ENCODE measurements at regions not wholly inside any gene's neighbourhood (a gene's known extent, or its start where the extent isn't known, plus 50 kb on each side); places are given as distances from the start of the nearest gene placed in this dataset.

GRCh38 chr6:130716466-130716865 is 110.7 kb upstream of the SMLR1 start:
- no peaks in the 10 kb centered on the region for H4K20me1 ChIP-seq (ENCODE audit: low read depth)
- TF ChIP-seq EZH2phosphoT487 (IDR thresholded peaks at IDR 0.05) (no peak), EZH2 (IDR thresholded peaks at IDR 0.05) (no peak)
- TF ChIP-seq, protein P1, sequence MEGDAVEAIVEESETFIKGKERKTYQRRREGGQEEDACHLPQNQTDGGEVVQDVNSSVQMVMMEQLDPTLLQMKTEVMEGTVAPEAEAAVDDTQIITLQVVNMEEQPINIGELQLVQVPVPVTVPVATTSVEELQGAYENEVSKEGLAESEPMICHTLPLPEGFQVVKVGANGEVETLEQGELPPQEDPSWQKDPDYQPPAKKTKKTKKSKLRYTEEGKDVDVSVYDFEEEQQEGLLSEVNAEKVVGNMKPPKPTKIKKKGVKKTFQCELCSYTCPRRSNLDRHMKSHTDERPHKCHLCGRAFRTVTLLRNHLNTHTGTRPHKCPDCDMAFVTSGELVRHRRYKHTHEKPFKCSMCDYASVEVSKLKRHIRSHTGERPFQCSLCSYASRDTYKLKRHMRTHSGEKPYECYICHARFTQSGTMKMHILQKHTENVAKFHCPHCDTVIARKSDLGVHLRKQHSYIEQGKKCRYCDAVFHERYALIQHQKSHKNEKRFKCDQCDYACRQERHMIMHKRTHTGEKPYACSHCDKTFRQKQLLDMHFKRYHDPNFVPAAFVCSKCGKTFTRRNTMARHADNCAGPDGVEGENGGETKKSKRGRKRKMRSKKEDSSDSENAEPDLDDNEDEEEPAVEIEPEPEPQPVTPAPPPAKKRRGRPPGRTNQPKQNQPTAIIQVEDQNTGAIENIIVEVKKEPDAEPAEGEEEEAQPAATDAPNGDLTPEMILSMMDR (IDR thresholded peaks at IDR 0.05) = no peak
- H3K36me3 ChIP-seq = no peaks in the 10 kb centered on the region
- Mint-ChIP-seq H3K27me3 (ENCODE audit: insufficient read depth, low read depth) (peaks cover 4% of the 10 kb centered on the region), H3K36me3 (no peaks in the 10 kb centered on the region), H3K9me3 (peaks cover 12% of the 10 kb centered on the region), H3K27ac (no peak overlapping the region), H3K4me3 (no peak overlapping the region), H3K4me1 (peaks cover 55% of the 10 kb centered on the region)
- no peak overlapping the region for H3K9ac ChIP-seq
- H3K9me3 ChIP-seq (ENCODE audit: low read depth) = no peaks in the 10 kb centered on the region
- peaks cover 38% of the 10 kb centered on the region for H3K4me1 ChIP-seq
- H2AFZ ChIP-seq (replicated peaks) = no peak overlapping the region
- DNase-seq (ENCODE audit: low spot score) = no peak
- peak overlapping the region; percentile 26 for H3K4me2 ChIP-seq
- H3K27me3 ChIP-seq = no peaks in the 10 kb centered on the region
- no peak overlapping the region for H3K27ac ChIP-seq
- H3F3A ChIP-seq (ENCODE audit: low read depth) = no peaks in the 10 kb centered on the region
- no peaks in the 10 kb centered on the region for H3K79me2 ChIP-seq (ENCODE audit: low read depth)
- H3K4me3 ChIP-seq = no peak overlapping the region

GRCh38 chr6:130717657-130718056 is 109.5 kb upstream of the SMLR1 start:
- Histone ChIP-seq H3K4me2 (no peak overlapping the region), H3K4me1 (peaks cover 32% of the 10 kb centered on the region), H3K36me3 (no peaks in the 10 kb centered on the region), H3F3A (ENCODE audit: low read depth) (no peaks in the 10 kb centered on the region), H2AFZ (replicated peaks) (no peak overlapping the region), H3K27me3 (no peaks in the 10 kb centered on the region), H3K4me3 (no peak overlapping the region), H3K9me3 (ENCODE audit: low read depth) (no peaks in the 10 kb centered on the region), H4K20me1 (ENCODE audit: low read depth) (no peaks in the 10 kb centered on the region), H3K9ac (no peak overlapping the region), H3K79me2 (ENCODE audit: low read depth) (no peaks in the 10 kb centered on the region), H3K27ac (no peak overlapping the region)
- Mint-ChIP-seq H3K4me3 (no peak overlapping the region), H3K4me1 (peaks cover 47% of the 10 kb centered on the region), H3K36me3 (no peaks in the 10 kb centered on the region), H3K27me3 (ENCODE audit: insufficient read depth, low read depth) (peaks cover 4% of the 10 kb centered on the region), H3K27ac (no peak overlapping the region), H3K9me3 (peaks cover 12% of the 10 kb centered on the region)
- DNase-seq (ENCODE audit: low spot score) = no peak
- TF ChIP-seq EZH2 (IDR thresholded peaks at IDR 0.05) (no peak), EZH2phosphoT487 (IDR thresholded peaks at IDR 0.05) (no peak)
- TF ChIP-seq, protein P1 (IDR thresholded peaks at IDR 0.05) = no peak

DNA sequence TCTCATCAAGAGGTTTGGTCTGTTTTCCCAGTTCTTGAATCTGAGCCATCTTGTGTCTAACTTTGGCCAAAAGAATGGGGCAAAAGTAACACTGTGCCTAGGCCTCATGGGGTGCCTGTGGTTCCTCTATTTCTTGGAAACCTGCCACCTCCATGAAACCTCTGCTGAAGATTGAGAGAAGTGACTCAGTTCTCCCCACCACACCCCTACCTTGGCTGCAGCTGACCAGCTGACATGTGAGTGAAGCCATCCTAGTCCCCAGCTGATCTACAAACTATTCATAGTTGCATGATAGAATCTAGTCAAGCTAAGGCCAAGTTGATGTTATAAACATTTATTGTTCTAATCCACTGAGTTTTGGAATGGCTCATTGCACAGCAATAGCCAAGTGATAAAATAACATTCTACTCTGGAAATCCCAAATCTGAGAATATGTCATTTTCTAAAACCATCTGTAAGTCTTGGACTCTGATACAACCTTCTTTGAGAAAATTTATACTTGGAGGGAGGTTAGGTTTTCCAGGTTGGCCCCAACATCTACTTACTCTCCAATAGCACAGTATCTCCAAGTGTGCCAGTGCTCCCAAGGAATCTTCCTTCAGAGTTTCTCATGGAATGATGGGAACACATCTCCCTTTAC is 107.0 kb upstream of the SMLR1 start:
- no peak for TF ChIP-seq EZH2phosphoT487 (IDR thresholded peaks at IDR 0.05)
- Histone ChIP-seq H3K4me2 (no peak overlapping the region), H3K27me3 (no peaks in the 10 kb centered on the region), H3K4me3 (no peak overlapping the region), H3K9ac (no peak overlapping the region), H3K27ac (no peak overlapping the region), H3K79me2 (ENCODE audit: low read depth) (no peaks in the 10 kb centered on the region), H2AFZ (replicated peaks) (no peak overlapping the region), H3K9me3 (ENCODE audit: low read depth) (no peaks in the 10 kb centered on the region), H3F3A (ENCODE audit: low read depth) (no peaks in the 10 kb centered on the region), H4K20me1 (ENCODE audit: low read depth) (no peaks in the 10 kb centered on the region), H3K36me3 (no peaks in the 10 kb centered on the region), H3K4me1 (peaks cover 18% of the 10 kb centered on the region)
- peaks cover 4% of the 10 kb centered on the region for H3K27me3 Mint-ChIP-seq (ENCODE audit: insufficient read depth, low read depth)
- H3K27ac Mint-ChIP-seq = peak overlapping the region; percentile 26
- peaks cover 22% of the 10 kb centered on the region for H3K4me1 Mint-ChIP-seq
- no peak overlapping the region for H3K4me3 Mint-ChIP-seq
- DNase-seq (ENCODE audit: low spot score) = no peak
- peaks cover 12% of the 10 kb centered on the region for H3K9me3 Mint-ChIP-seq
- H3K36me3 Mint-ChIP-seq = no peaks in the 10 kb centered on the region

GRCh38 chr6:130724089-130724488 is 103.1 kb upstream of the SMLR1 start:
- Mint-ChIP-seq H3K27me3 (ENCODE audit: insufficient read depth, low read depth) (peaks cover 2% of the 10 kb centered on the region), H3K36me3 (no peaks in the 10 kb centered on the region), H3K27ac (peak overlapping the region; percentile 25), H3K4me1 (no peaks in the 10 kb centered on the region), H3K9me3 (peaks cover 21% of the 10 kb centered on the region), H3K4me3 (no peak overlapping the region)
- no peak overlapping the region for H3K4me2 ChIP-seq
- H4K20me1 ChIP-seq (ENCODE audit: low read depth) = no peaks in the 10 kb centered on the region
- no peak for DNase-seq (ENCODE audit: low spot score)
- H3K27me3 ChIP-seq = no peaks in the 10 kb centered on the region
- no peaks in the 10 kb centered on the region for H3K36me3 ChIP-seq
- H3K79me2 ChIP-seq (ENCODE audit: low read depth) = no peaks in the 10 kb centered on the region
- H3K27ac ChIP-seq = no peak overlapping the region
- H3K4me3 ChIP-seq = no peak overlapping the region
- no peak overlapping the region for H3K9ac ChIP-seq
- no peaks in the 10 kb centered on the region for H3K9me3 ChIP-seq (ENCODE audit: low read depth)
- no peak overlapping the region for H2AFZ ChIP-seq (replicated peaks)
- H3F3A ChIP-seq (ENCODE audit: low read depth) = no peaks in the 10 kb centered on the region
- TF ChIP-seq, protein P1 (IDR thresholded peaks at IDR 0.05) = no peak
- TF ChIP-seq EZH2 (IDR thresholded peaks at IDR 0.05) (no peak), EZH2phosphoT487 (IDR thresholded peaks at IDR 0.05) (no peak)
- no peaks in the 10 kb centered on the region for H3K4me1 ChIP-seq
